ENCODE measurements at regions not wholly inside any gene's neighbourhood (a gene's known extent, or its start where the extent isn't known, plus 50 kb on each side); places are given as distances from the start of the nearest gene placed in this dataset.
A peak's percentile ranks its signal among the peaks of the same experiment; 100 is the strongest.

GRCh38 chr2:52079602-52080001 lies 1047.7 kb upstream of the NRXN1 start (continued):
- TF ChIP-seq, protein P1, sequence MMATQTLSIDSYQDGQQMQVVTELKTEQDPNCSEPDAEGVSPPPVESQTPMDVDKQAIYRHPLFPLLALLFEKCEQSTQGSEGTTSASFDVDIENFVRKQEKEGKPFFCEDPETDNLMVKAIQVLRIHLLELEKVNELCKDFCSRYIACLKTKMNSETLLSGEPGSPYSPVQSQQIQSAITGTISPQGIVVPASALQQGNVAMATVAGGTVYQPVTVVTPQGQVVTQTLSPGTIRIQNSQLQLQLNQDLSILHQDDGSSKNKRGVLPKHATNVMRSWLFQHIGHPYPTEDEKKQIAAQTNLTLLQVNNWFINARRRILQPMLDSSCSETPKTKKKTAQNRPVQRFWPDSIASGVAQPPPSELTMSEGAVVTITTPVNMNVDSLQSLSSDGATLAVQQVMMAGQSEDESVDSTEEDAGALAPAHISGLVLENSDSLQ (IDR thresholded peaks at IDR 0.05) = no peak
- no peak for TF ChIP-seq BCL3 (IDR thresholded peaks at IDR 0.05; ENCODE audit: borderline replicate concordance, insufficient read depth, low read depth, low read length, poor library complexity, severe bottlenecking)
- TF ChIP-seq ZNF217 (IDR thresholded peaks at IDR 0.05) = no peak
- no peak for TF ChIP-seq PRDM15 (CRISPR knock-in tag; IDR thresholded peaks at IDR 0.05)
- TF ChIP-seq NFIC (IDR thresholded peaks at IDR 0.05; ENCODE audit: low read depth, low read length) = no peak

GRCh38 chr2:52077159-52077558 lies 1045.2 kb upstream of the NRXN1 start:
- Histone ChIP-seq H2AFZ (ENCODE audit: control insufficient read depth, low read depth, low read length) (no peak overlapping the region), H3K4me3 (no peak overlapping the region), H3K79me2 (ENCODE audit: control insufficient read depth, insufficient read depth, low read length) (no peaks in the 10 kb centered on the region), H3K27me3 (replicated peaks in 1 of 2; ENCODE audit: control insufficient read depth in 2 of 2, insufficient read depth in 2 of 2, low read length in 1 of 2) (no peaks in the 10 kb centered on the region), H3K9me3 (replicated peaks; ENCODE audit: control insufficient read depth, insufficient read depth, low read length) (no peaks in the 10 kb centered on the region), H4K20me1 (ENCODE audit: control insufficient read depth, insufficient read depth) (no peaks in the 10 kb centered on the region), H3K27ac (ENCODE audit: control insufficient read depth, insufficient read depth) (no peak overlapping the region), H3K4me1 (ENCODE audit: control insufficient read depth, insufficient read depth, low read length) (no peaks in the 10 kb centered on the region), H3K9ac (ENCODE audit: control insufficient read depth, insufficient read depth, low read length) (no peak overlapping the region), H3K36me3 (ENCODE audit: control insufficient read depth in 2 of 2, insufficient read depth in 2 of 2, low read length in 1 of 2) (no peaks in the 10 kb centered on the region), H3K4me2 (ENCODE audit: control insufficient read depth, insufficient read depth) (no peak overlapping the region)
- in situ Hi-C loops (cut with MboI) (no loop called here), intact Hi-C loops (cut with micrococcal nuclease; ENCODE audit: unreplicated experiment) (no loop called here)
- RAD21 ChIA-PET (ENCODE audit: unreplicated experiment) = no interaction called here
- FAIRE-seq (no peak), DNase-seq (ENCODE audit: low read depth, low spot score) (no peak), ATAC-seq (no peak; the same call in 2 of the 3 replicates)
- 0 out of 2 replicates have a peak, but pooled peaks have one; percentile 15 for TF ChIP-seq ZNF384 (IDR thresholded peaks at IDR 0.05; ENCODE audit: borderline replicate concordance, low read depth, low read length)
- 0 out of 2 replicates have a peak, but pooled peaks have one; percentile 7 for TF ChIP-seq RUNX3 (IDR thresholded peaks at IDR 0.05; ENCODE audit: low read length)
- no peak for TF ChIP-seq CBX5 (IDR thresholded peaks at IDR 0.05; ENCODE audit: low read depth)
- no peak for TF ChIP-seq KDM1A (IDR thresholded peaks at IDR 0.05; ENCODE audit: borderline replicate concordance)
- CTCF ChIA-PET = no interaction called here
- no TSS peak for BruUV-seq (replicated peaks)
- POLR2A ChIA-PET = no interaction called here
- SMC1A ChIA-PET (ENCODE audit: uncharacterized antibody, unreplicated experiment) = interaction anchor here (0.6 to 1.0 kb wide), 2 partner anchors 57 to 1976 kb away, joined by 3 to 4 read pairs; no protein-coding TSS in a partner anchor
